ENCODE measurements at regions not wholly inside any gene's neighbourhood (a gene's known extent, or its start where the extent isn't known, plus 50 kb on each side); places are given as distances from the start of the nearest gene placed in this dataset.

GRCh38 chr5:6868171-6868570 lies 154.9 kb downstream of the TENT4A start:
- H3K27ac Mint-ChIP-seq = no peak overlapping the region
- no peak overlapping the region for H3K27ac ChIP-seq (ENCODE audit: low read length in 2 of 2)
- no peak overlapping the region for H3K4me3 ChIP-seq (ENCODE audit: control extremely low read depth in 1 of 5, extremely low read depth in 1 of 5, insufficient read depth in 1 of 5, low read depth in 2 of 5, low read length in 4 of 5)
- H3K4me2 ChIP-seq (replicated peaks; ENCODE audit: low read depth, low read length, poor library complexity, severe bottlenecking) = no peak overlapping the region
- ATAC-seq (ENCODE audit: low read depth) (no peak), DNase-seq (no peak)
- 92% methylated on average over 8 of the region's 9 CpGs for WGBS (ENCODE audit: insufficient coverage)
- peaks cover 0 to 6% (median 0%) of the 10 kb centered on the region in 3 donors for H3K9me3 ChIP-seq (ENCODE audit: control extremely low read depth in 1 of 3, control insufficient read depth in 2 of 3, insufficient read depth in 1 of 3, low read length in 2 of 3)
- H3K4me1 Mint-ChIP-seq = no peaks in the 10 kb centered on the region
- H3K27me3 Mint-ChIP-seq = no peaks in the 10 kb centered on the region
- H3K9ac ChIP-seq (ENCODE audit: low read length) = no peak overlapping the region
- no peaks in the 10 kb centered on the region for H3K27me3 ChIP-seq (replicated peaks in 1 of 4; ENCODE audit: control extremely low read depth in 1 of 4, control insufficient read depth in 3 of 4, insufficient read depth in 4 of 4, low read length in 3 of 4)
- H3K4me3 Mint-ChIP-seq = no peak overlapping the region
- TF ChIP-seq EZH2 (IDR thresholded peaks at IDR 0.05; ENCODE audit: borderline replicate concordance, insufficient read depth, low read depth, low read length, poor library complexity, severe bottlenecking) (no peak), CTCF (IDR thresholded peaks at IDR 0.05) (no peak)
- H3K79me2 ChIP-seq (ENCODE audit: control insufficient read depth, insufficient read depth, low read length) = no peaks in the 10 kb centered on the region
- H3K36me3 ChIP-seq (replicated peaks in 1 of 2; ENCODE audit: control extremely low read depth in 1 of 2, control insufficient read depth in 1 of 2, extremely low read depth in 1 of 2, insufficient read depth in 2 of 2, low read length in 1 of 2) = no peaks in the 10 kb centered on the region
- H3K9me3 Mint-ChIP-seq (ENCODE audit: insufficient read depth) = peaks cover 2% of the 10 kb centered on the region
- H2AFZ ChIP-seq (ENCODE audit: insufficient read depth, low read depth, low read length, poor library complexity, severe bottlenecking) = no peak overlapping the region
- H4K20me1 ChIP-seq (ENCODE audit: control insufficient read depth, insufficient read depth, low read length, poor library complexity, severe bottlenecking) = no peaks in the 10 kb centered on the region
- H3K4me1 ChIP-seq (ENCODE audit: control insufficient read depth in 2 of 2, insufficient read depth in 2 of 2, low read length in 2 of 2) = no peaks in the 10 kb centered on the region
- intact Hi-C loops (cut with micrococcal nuclease) = no loop called here
- POLR2A ChIA-PET = no interaction called here
- CTCF ChIA-PET = no interaction called here

- H3K79me2 ChIP-seq (ENCODE audit: control insufficient read depth, insufficient read depth, low read length) = no peaks in the 10 kb centered on the region
- 81% methylated on average over 6 of the region's 11 CpGs for WGBS (ENCODE audit: insufficient coverage)
- H3K4me3 ChIP-seq (ENCODE audit: control extremely low read depth in 1 of 5, extremely low read depth in 1 of 5, insufficient read depth in 1 of 5, low read depth in 2 of 5, low read length in 4 of 5) = no peak overlapping the region
- Mint-ChIP-seq H3K9me3 (ENCODE audit: insufficient read depth) (peaks cover 2% of the 10 kb centered on the region), H3K4me3 (no peak overlapping the region), H3K4me1 (no peaks in the 10 kb centered on the region), H3K27me3 (no peaks in the 10 kb centered on the region), H3K27ac (no peak overlapping the region)
- H3K27ac ChIP-seq (ENCODE audit: low read length in 2 of 2) = no peak overlapping the region
- no peaks in the 10 kb centered on the region for H3K4me1 ChIP-seq (ENCODE audit: control insufficient read depth in 2 of 2, insufficient read depth in 2 of 2, low read length in 2 of 2)
- ChIA-PET CTCF (no interaction called here), POLR2A (no interaction called here)
- peaks cover 0 to 6% (median 0%) of the 10 kb centered on the region in 3 donors for H3K9me3 ChIP-seq (ENCODE audit: control extremely low read depth in 1 of 3, control insufficient read depth in 2 of 3, insufficient read depth in 1 of 3, low read length in 2 of 3)
- H3K4me2 ChIP-seq (replicated peaks; ENCODE audit: low read depth, low read length, poor library complexity, severe bottlenecking) = no peak overlapping the region
- no peaks in the 10 kb centered on the region for H3K27me3 ChIP-seq (replicated peaks in 1 of 4; ENCODE audit: control extremely low read depth in 1 of 4, control insufficient read depth in 3 of 4, insufficient read depth in 4 of 4, low read length in 3 of 4)
- TF ChIP-seq CTCF (IDR thresholded peaks at IDR 0.05) = no peak
- no peak overlapping the region for H2AFZ ChIP-seq (ENCODE audit: insufficient read depth, low read depth, low read length, poor library complexity, severe bottlenecking)
- ATAC-seq (ENCODE audit: low read depth) (no peak), DNase-seq (no peak)
- no peaks in the 10 kb centered on the region for H3K36me3 ChIP-seq (replicated peaks in 1 of 2; ENCODE audit: control extremely low read depth in 1 of 2, control insufficient read depth in 1 of 2, extremely low read depth in 1 of 2, insufficient read depth in 2 of 2, low read length in 1 of 2)
- H4K20me1 ChIP-seq (ENCODE audit: control insufficient read depth, insufficient read depth, low read length, poor library complexity, severe bottlenecking) = no peaks in the 10 kb centered on the region
- intact Hi-C loops (cut with micrococcal nuclease) = no loop called here
- H3K9ac ChIP-seq (ENCODE audit: low read length) = no peak overlapping the region
Observed at GRCh38 chr5:6868575-6869215, 155.5 kb downstream of the TENT4A start.
